Keratinocyte (primary cell): ENCODE measurements at regions not wholly inside any gene's neighbourhood (a gene's known extent, or its start where the extent isn't known, plus 50 kb on each side); places are given as distances from the start of the nearest gene placed in this dataset.

Experiments
- DNase-seq: peaks from one replicate; pipeline ENCODE4 v3.0.0-alpha.2; 2011; ENCODE audit warnings: low read depth, missing footprints, low spot score
- FAIRE-seq: peaks from 2 replicates; lab custom pipeline; 2011; peaks lifted over from hg19 to GRCh38; lab: Jason Lieb, UNC
- H2AFZ ChIP-seq: 2 replicates; pipeline ENCODE4 v1.6.0; 2012; ENCODE audit warnings: low read length, control low read depth, inconsistent platforms; ENCODE audit not compliant: control insufficient read depth
- H3K27ac ChIP-seq: 2 replicates; pipeline ENCODE4 v1.5.1; 2011; ENCODE audit warnings: low read length; ENCODE audit not compliant: control insufficient read depth, insufficient read depth
- H3K27me3 ChIP-seq: 3 replicates; pipeline ENCODE4 v1.6.0; 2011; ENCODE audit warnings: low read length; ENCODE audit not compliant: control insufficient read depth, insufficient read depth; ENCODE audit errors: extremely low read depth
- H3K36me3 ChIP-seq, 2 experiments: 2 replicates in 1 of 2; 3 replicates in 1 of 2; pipeline ENCODE4 v1.5.1; 2011; ENCODE audit warnings: low read length in 2 of 2, mild to moderate bottlenecking in 1 of 2; ENCODE audit not compliant: control insufficient read depth in 2 of 2, insufficient read depth in 2 of 2; ENCODE audit errors: extremely low read depth in 1 of 2
- H3K4me1 ChIP-seq: 3 replicates; pipeline ENCODE4 v1.5.1; 2011; ENCODE audit warnings: low read length; ENCODE audit not compliant: control insufficient read depth, insufficient read depth; ENCODE audit errors: extremely low read depth
- H3K4me2 ChIP-seq: 3 replicates; pipeline ENCODE4 v1.6.0; 2011; ENCODE audit warnings: low read depth, low read length; ENCODE audit not compliant: control insufficient read depth, insufficient read depth; ENCODE audit errors: extremely low read depth
- H3K4me3 ChIP-seq, 3 experiments: fragments of 200-600 bp in 1 of 3; sonication (generic) in 1 of 3; 2 replicates in 2 of 3; 3 replicates in 1 of 3; pipeline ENCODE4 v1.5.1; 2011 to 2016; ENCODE audit warnings: low read length in 3 of 3, mild to moderate bottlenecking in 3 of 3, control low read depth in 2 of 3, inconsistent platforms in 1 of 3, low read depth in 1 of 3, mixed read lengths in 1 of 3, mixed run types in 1 of 3, moderate library complexity in 1 of 3; ENCODE audit not compliant: control insufficient read depth in 2 of 3, insufficient read depth in 2 of 3; ENCODE audit errors: extremely low read depth in 1 of 3
- H3K79me2 ChIP-seq: 2 replicates; pipeline ENCODE4 v1.6.0; 2012; ENCODE audit warnings: low read length; ENCODE audit not compliant: control insufficient read depth, insufficient read depth
- H3K9ac ChIP-seq: 3 replicates; pipeline ENCODE4 v1.6.0; 2011; ENCODE audit warnings: low read length; ENCODE audit not compliant: control insufficient read depth, insufficient read depth; ENCODE audit errors: extremely low read depth
- H3K9me1 ChIP-seq: 3 replicates; pipeline ENCODE4 v1.6.0; 2011; ENCODE audit warnings: low read length; ENCODE audit not compliant: control insufficient read depth, insufficient read depth; ENCODE audit errors: extremely low read depth
- H3K9me3 ChIP-seq: 2 replicates; pipeline ENCODE4 v1.5.1; 2012; ENCODE audit warnings: low read depth, low read length; ENCODE audit not compliant: control insufficient read depth
- H4K20me1 ChIP-seq: 3 replicates; pipeline ENCODE4 v1.6.0; 2011; ENCODE audit warnings: low read length; ENCODE audit not compliant: control insufficient read depth, insufficient read depth; ENCODE audit errors: extremely low read depth
- EZH2 ChIP-seq: IDR thresholded peaks from one replicate; pipeline ENCODE4 v1.6.1; 2012; ENCODE audit warnings: inconsistent platforms, mild to moderate bottlenecking, low read length, moderate library complexity
- dilution Hi-C: fragments of 300-500 bp; cut with MboI; formaldehyde crosslinking; loops from one replicate; pipeline ENCODE4 v1.7.0; 2020; ENCODE audit warnings: low sequenced_read_pairs; ENCODE audit not compliant: extremely low pct_ligation_motif_present
- TF ChIP-seq, protein P1 (sequence below), 3 experiments: IDR thresholded peaks in 1 of 3; conservative IDR thresholded peaks in 1 of 3; optimal IDR thresholded peaks in 1 of 3; 2 replicates in 2 of 3; 3 replicates in 1 of 3; pipeline versions ENCODE3 to v1.5.1; 2011; ENCODE audit warnings: low read length in 3 of 3, mild to moderate bottlenecking in 3 of 3, moderate library complexity in 2 of 3, control low read depth in 1 of 3, inconsistent platforms in 1 of 3; ENCODE audit not compliant: insufficient read depth in 2 of 3; ENCODE audit errors: extremely low read depth in 1 of 3

DNA sequence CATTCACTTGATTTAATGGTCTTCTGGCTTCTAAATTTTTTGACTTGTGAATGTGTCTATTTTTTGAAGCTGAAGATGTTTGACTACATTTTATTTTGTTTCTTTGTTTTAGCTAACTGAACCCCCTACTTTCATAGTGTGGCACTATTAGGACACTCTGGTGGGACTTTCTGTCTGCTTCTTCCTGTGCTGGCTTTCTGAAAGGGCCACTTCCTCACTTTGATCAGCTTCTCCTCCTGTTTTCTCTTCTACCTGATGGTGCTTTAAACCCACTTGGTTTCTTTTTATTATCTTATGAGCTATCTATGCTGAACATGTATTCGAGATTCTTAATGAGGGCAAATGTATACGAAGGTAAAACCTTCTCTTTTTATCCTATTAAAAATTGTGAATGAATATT, 186.1 kb upstream of the CASK start:
- H3K36me3 ChIP-seq, result no peaks in the 10 kb centered on the region
- H3K9ac ChIP-seq, result no peak overlapping the region
- DNase-seq (no peak), FAIRE-seq (no peak)
- H3K9me3 ChIP-seq, result no peaks in the 10 kb centered on the region
- H2AFZ ChIP-seq, result no peak overlapping the region
- H3K79me2 ChIP-seq, result no peaks in the 10 kb centered on the region
- no peaks in the 10 kb centered on the region for H3K9me1 ChIP-seq
- TF ChIP-seq, protein P1, sequence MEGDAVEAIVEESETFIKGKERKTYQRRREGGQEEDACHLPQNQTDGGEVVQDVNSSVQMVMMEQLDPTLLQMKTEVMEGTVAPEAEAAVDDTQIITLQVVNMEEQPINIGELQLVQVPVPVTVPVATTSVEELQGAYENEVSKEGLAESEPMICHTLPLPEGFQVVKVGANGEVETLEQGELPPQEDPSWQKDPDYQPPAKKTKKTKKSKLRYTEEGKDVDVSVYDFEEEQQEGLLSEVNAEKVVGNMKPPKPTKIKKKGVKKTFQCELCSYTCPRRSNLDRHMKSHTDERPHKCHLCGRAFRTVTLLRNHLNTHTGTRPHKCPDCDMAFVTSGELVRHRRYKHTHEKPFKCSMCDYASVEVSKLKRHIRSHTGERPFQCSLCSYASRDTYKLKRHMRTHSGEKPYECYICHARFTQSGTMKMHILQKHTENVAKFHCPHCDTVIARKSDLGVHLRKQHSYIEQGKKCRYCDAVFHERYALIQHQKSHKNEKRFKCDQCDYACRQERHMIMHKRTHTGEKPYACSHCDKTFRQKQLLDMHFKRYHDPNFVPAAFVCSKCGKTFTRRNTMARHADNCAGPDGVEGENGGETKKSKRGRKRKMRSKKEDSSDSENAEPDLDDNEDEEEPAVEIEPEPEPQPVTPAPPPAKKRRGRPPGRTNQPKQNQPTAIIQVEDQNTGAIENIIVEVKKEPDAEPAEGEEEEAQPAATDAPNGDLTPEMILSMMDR (optimal IDR thresholded peaks at IDR 0.05 in 1 of 3, IDR thresholded peaks at IDR 0.05 in 1 of 3, conservative IDR thresholded peaks at IDR 0.05 in 1 of 3; ENCODE audit: extremely low read depth in 1 of 3, insufficient read depth in 2 of 3, low read length in 3 of 3), result no peak
- TF ChIP-seq EZH2, result no peak
- no peaks in the 10 kb centered on the region for H3K27me3 ChIP-seq
- H4K20me1 ChIP-seq, result no peaks in the 10 kb centered on the region
- H3K4me1 ChIP-seq, result no peaks in the 10 kb centered on the region
- H3K4me2 ChIP-seq, result no peak overlapping the region
- H3K4me3 ChIP-seq, result no peak overlapping the region
- H3K27ac ChIP-seq, result no peak overlapping the region
- dilution Hi-C loops, result no loop called here

DNA sequence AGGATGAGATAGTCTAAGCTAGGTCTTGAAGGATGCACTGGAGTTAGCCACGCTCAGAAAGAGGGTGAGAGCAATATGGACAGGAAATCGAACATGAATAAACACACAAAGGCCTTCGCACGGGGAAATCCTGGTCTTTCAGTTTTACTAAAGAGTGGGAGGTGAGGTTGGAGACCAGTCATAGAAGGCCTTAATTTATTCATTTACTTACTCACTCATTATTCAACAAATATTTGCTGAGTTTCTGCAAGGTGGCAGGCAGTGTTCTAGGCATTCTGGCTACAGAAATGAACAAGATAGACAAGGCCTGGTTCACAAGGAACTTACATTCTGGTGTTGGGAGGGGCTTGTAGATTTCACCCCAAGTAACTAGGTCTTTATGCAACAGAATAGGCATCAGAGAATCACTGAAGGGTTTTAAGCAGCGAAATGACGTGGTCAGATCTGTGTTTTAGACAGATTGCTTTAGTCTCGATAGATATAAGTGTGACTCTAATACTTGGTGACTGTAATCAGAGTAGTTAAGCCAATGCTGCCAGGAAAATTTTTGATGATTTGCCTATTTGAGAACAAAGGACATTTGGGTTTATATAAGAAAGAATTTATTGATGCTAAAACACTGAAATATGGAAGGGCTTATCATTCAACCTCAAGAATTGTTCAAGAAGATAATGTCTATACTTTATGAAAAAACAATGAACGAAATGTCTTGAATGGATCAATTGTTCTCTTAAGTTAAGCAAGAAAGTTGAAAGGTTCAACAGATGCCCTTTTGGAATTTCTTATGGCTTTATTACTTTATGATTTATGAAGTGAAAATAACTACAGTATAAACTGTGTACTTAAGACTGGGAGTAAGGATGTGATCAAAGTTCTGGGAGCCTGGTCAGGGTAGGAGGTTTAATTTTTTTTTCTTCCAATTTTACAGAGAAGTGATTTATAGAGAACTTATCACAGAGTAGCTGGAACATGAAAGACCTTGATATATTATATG, 184.4 kb upstream of the CASK start:
- Histone ChIP-seq H3K36me3 (no peaks in the 10 kb centered on the region), H3K79me2 (no peaks in the 10 kb centered on the region), H3K4me2 (no peak overlapping the region), H3K9me3 (no peaks in the 10 kb centered on the region), H3K9me1 (no peaks in the 10 kb centered on the region), H3K4me3 (no peak overlapping the region), H3K27ac (no peak overlapping the region), H2AFZ (no peak overlapping the region), H3K27me3 (no peaks in the 10 kb centered on the region), H3K9ac (no peak overlapping the region), H3K4me1 (no peaks in the 10 kb centered on the region), H4K20me1 (no peaks in the 10 kb centered on the region)
- FAIRE-seq, result no peak
- no peak for TF ChIP-seq EZH2
- TF ChIP-seq, protein P1 (optimal IDR thresholded peaks at IDR 0.05 in 1 of 3, IDR thresholded peaks at IDR 0.05 in 1 of 3, conservative IDR thresholded peaks at IDR 0.05 in 1 of 3; ENCODE audit: extremely low read depth in 1 of 3, insufficient read depth in 2 of 3, low read length in 3 of 3), result no peak
- DNase-seq, result no peak
- dilution Hi-C loops, result no loop called here
